Ascending aorta (tissue), 2 donors: ENCODE measurements at regions not wholly inside any gene's neighbourhood (a gene's known extent, or its start where the extent isn't known, plus 50 kb on each side); places are given as distances from the start of the nearest gene placed in this dataset.

Source experiments
- DNase-seq, 2 donors: peaks; one replicate each; pipeline ENCODE4 v3.0.0-alpha.2; 2019; ENCODE audit warnings: low spot score in 2 of 2
- H3K27ac ChIP-seq, 2 donors: fragments of 200-600 bp; sonication (generic); one replicate each; pipeline ENCODE4 v1.5.1; 2016 to 2017; ENCODE audit warnings: mild to moderate bottlenecking in 1 of 2
- H3K27me3 ChIP-seq: fragments of 200-600 bp; sonication (generic); one replicate; pipeline ENCODE4 v1.5.1; 2017
- H3K36me3 ChIP-seq, 2 donors: fragments of 200-600 bp; sonication (generic); one replicate each; pipeline ENCODE4 v1.5.1; 2016
- H3K4me1 ChIP-seq, 2 donors: fragments of 200-600 bp; sonication (generic); one replicate each; pipeline ENCODE4 v1.5.1; 2016 to 2017; ENCODE audit warnings: mild to moderate bottlenecking in 1 of 2
- H3K4me3 ChIP-seq, 2 donors: fragments of 200-600 bp; sonication (generic); one replicate each; pipeline ENCODE4 v1.5.1; 2016 to 2017; ENCODE audit warnings: mild to moderate bottlenecking in 1 of 2
- H3K9me3 ChIP-seq, 2 donors: fragments of 200-600 bp; sonication (generic); one replicate each; pipeline ENCODE4 v1.5.1; 2016
- CTCF ChIP-seq, 3 experiments: fragments of 200-600 bp in 2 of 3; fragments of 450-650 bp in 1 of 3; sonication (generic) in 2 of 3; IDR thresholded peaks; one replicate each; pipeline ENCODE4 v1.5.1; 2016 to 2019; ENCODE audit warnings: antibody characterized with exemption in 3 of 3, mild to moderate bottlenecking in 1 of 3, moderate library complexity in 1 of 3
- intact Hi-C: fragments of 100-400 bp; cut with DNase I; formaldehyde crosslinking; loops from one replicate; pipeline ENCODE4 v1.15.1; 2023

GRCh38 chr15:70432924-70433495 lies 330.3 kb downstream of the UACA start:
- H3K9me3 ChIP-seq: peaks cover 0 to 3% of the 10 kb centered on the region in 2 donors
- no peak overlapping the region for H3K27ac ChIP-seq
- intact Hi-C loops: no loop called here
- DNase-seq: no peak
- no peak overlapping the region for H3K4me3 ChIP-seq
- no peaks in the 10 kb centered on the region for H3K36me3 ChIP-seq
- H3K4me1 ChIP-seq: no peaks in the 10 kb centered on the region
- no peak for TF ChIP-seq CTCF (IDR thresholded peaks at IDR 0.05)
- no peaks in the 10 kb centered on the region for H3K27me3 ChIP-seq

DNA sequence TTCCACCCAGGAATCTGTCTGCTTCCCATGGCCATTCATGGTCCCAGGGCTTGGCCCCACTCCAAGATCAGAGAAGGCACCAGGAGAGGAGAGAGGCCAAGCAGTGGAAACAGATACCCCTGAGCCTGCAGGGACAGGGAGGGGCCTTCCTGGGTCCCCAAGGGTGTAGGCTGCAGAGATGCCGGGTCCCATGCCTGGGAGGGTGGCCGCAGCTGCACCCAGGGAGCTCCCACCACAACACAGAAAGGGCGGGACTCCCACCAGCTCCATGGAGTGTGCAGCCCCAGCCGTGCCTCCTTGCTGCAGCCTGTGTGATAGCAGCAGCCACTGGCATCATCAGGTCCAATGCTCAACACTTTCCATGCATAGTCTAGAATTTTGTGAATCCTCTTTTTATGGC lies 331.5 kb downstream of the UACA start:
- no peaks in the 10 kb centered on the region for H3K36me3 ChIP-seq
- no peaks in the 10 kb centered on the region for H3K27me3 ChIP-seq
- peaks cover 0 to 3% of the 10 kb centered on the region in 2 donors for H3K9me3 ChIP-seq
- intact Hi-C loops: no loop called here
- H3K27ac ChIP-seq: no peak overlapping the region
- H3K4me1 ChIP-seq: no peaks in the 10 kb centered on the region
- no peak overlapping the region for H3K4me3 ChIP-seq
- no peak for TF ChIP-seq CTCF (IDR thresholded peaks at IDR 0.05)
- DNase-seq: no peak

- H3K36me3 ChIP-seq: no peaks in the 10 kb centered on the region
- DNase-seq: no peak
- H3K4me1 ChIP-seq: no peaks in the 10 kb centered on the region
- intact Hi-C loops: no loop called here
- H3K9me3 ChIP-seq: peaks cover 0 to 3% of the 10 kb centered on the region in 2 donors
- H3K27me3 ChIP-seq: no peaks in the 10 kb centered on the region
- no peak overlapping the region for H3K27ac ChIP-seq
- no peak overlapping the region for H3K4me3 ChIP-seq
- no peak for TF ChIP-seq CTCF (IDR thresholded peaks at IDR 0.05)
Measured at GRCh38 chr15:70430069-70430468, 332.4 kb upstream of the TLE3 start.

DNA sequence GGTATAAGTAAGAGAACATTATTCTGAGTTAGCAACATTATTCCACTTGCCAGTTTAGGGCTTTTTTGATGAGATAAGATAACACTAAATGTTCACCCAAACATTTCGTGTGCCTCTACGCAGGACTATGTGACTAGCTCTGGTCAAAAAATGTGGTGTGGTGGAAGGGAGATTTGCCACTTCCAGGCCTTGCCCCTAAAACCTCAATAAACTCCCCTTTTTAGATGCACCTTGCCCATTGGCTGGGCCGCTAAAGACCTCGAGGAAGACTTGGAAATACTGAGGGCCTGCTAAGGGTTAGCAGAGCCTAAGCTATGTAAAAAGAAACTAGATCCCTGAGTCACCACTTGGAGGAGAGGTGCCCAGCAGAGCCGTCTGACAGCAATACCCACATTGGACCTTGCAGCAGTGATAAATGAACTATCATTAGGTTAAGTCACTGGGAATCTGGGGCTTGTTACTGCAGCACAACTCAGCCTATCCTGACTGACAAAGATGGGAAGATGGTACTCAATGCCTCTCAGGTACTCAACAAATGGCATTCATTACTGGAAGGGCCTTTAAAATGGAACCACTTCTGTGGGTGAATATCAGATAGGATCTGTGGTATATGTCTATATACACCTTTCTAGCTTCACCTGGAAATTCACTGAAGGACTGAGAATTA lies 331.5 kb upstream of the TLE3 start:
- no peak for TF ChIP-seq CTCF (IDR thresholded peaks at IDR 0.05)
- no peaks in the 10 kb centered on the region for H3K36me3 ChIP-seq
- no peaks in the 10 kb centered on the region for H3K27me3 ChIP-seq
- H3K9me3 ChIP-seq: peaks cover 0 to 3% of the 10 kb centered on the region in 2 donors
- intact Hi-C loops: no loop called here
- no peaks in the 10 kb centered on the region for H3K4me1 ChIP-seq
- no peak overlapping the region for H3K4me3 ChIP-seq
- H3K27ac ChIP-seq: no peak overlapping the region
- no peak for DNase-seq

- no peak for TF ChIP-seq CTCF (IDR thresholded peaks at IDR 0.05)
- no peak overlapping the region for H3K27ac ChIP-seq
- H3K27me3 ChIP-seq: no peaks in the 10 kb centered on the region
- intact Hi-C loops: no loop called here
- no peaks in the 10 kb centered on the region for H3K4me1 ChIP-seq
- DNase-seq: no peak
- peaks cover 0 to 3% of the 10 kb centered on the region in 2 donors for H3K9me3 ChIP-seq
- H3K36me3 ChIP-seq: no peaks in the 10 kb centered on the region
- no peak overlapping the region for H3K4me3 ChIP-seq
Measured at GRCh38 chr15:70428211-70428822, 330.6 kb upstream of the TLE3 start.
